ENCODE measurements at regions not wholly inside any gene's neighbourhood (a gene's known extent, or its start where the extent isn't known, plus 50 kb on each side); places are given as distances from the start of the nearest gene placed in this dataset.

- no peak for TF ChIP-seq CTCF (IDR thresholded peaks at IDR 0.05; ENCODE audit: insufficient read depth, low read depth, low read length, missing control alignments)
- DNase-seq (ENCODE audit: low read depth), result no peak
- H3K4me3 ChIP-seq (ENCODE audit: low read depth, low read length), result no peak overlapping the region
Measured at GRCh38 chr9:85142496-85142911, 473.0 kb downstream of the NTRK2 start.

- no peak for DNase-seq (ENCODE audit: low read depth)
- TF ChIP-seq CTCF (IDR thresholded peaks at IDR 0.05; ENCODE audit: insufficient read depth, low read depth, low read length, missing control alignments), result no peak
- H3K4me3 ChIP-seq (ENCODE audit: low read depth, low read length), result no peak overlapping the region
Measured at GRCh38 chr9:85137696-85138095, 468.2 kb downstream of the NTRK2 start.

GRCh38 chr9:85136987-85137386 lies 467.5 kb downstream of the NTRK2 start:
- no peak overlapping the region for H3K4me3 ChIP-seq (ENCODE audit: low read depth, low read length)
- DNase-seq (ENCODE audit: low read depth), result no peak
- TF ChIP-seq CTCF (IDR thresholded peaks at IDR 0.05; ENCODE audit: insufficient read depth, low read depth, low read length, missing control alignments), result no peak

- TF ChIP-seq CTCF (IDR thresholded peaks at IDR 0.05; ENCODE audit: insufficient read depth, low read depth, low read length, missing control alignments), result no peak
- no peak overlapping the region for H3K4me3 ChIP-seq (ENCODE audit: low read depth, low read length)
- no peak for DNase-seq (ENCODE audit: low read depth)
Measured at GRCh38 chr9:85136507-85136906, 467.0 kb downstream of the NTRK2 start.

- no peak for TF ChIP-seq CTCF (IDR thresholded peaks at IDR 0.05; ENCODE audit: insufficient read depth, low read depth, low read length, missing control alignments)
- H3K4me3 ChIP-seq (ENCODE audit: low read depth, low read length), result no peak overlapping the region
- no peak for DNase-seq (ENCODE audit: low read depth)
Measured at GRCh38 chr9:85130764-85131163, 461.2 kb downstream of the NTRK2 start.

GRCh38 chr9:85130260-85130659 lies 460.7 kb downstream of the NTRK2 start:
- no peak for TF ChIP-seq CTCF (IDR thresholded peaks at IDR 0.05; ENCODE audit: insufficient read depth, low read depth, low read length, missing control alignments)
- no peak for DNase-seq (ENCODE audit: low read depth)
- no peak overlapping the region for H3K4me3 ChIP-seq (ENCODE audit: low read depth, low read length)

GRCh38 chr9:85129514-85129913 lies 460.0 kb downstream of the NTRK2 start:
- H3K4me3 ChIP-seq (ENCODE audit: low read depth, low read length), result no peak overlapping the region
- no peak for DNase-seq (ENCODE audit: low read depth)
- TF ChIP-seq CTCF (IDR thresholded peaks at IDR 0.05; ENCODE audit: insufficient read depth, low read depth, low read length, missing control alignments), result no peak

Measured in GM12865 (cell line).